ENCODE measurements at regions not wholly inside any gene's neighbourhood (a gene's known extent, or its start where the extent isn't known, plus 50 kb on each side); places are given as distances from the start of the nearest gene placed in this dataset.

DNA sequence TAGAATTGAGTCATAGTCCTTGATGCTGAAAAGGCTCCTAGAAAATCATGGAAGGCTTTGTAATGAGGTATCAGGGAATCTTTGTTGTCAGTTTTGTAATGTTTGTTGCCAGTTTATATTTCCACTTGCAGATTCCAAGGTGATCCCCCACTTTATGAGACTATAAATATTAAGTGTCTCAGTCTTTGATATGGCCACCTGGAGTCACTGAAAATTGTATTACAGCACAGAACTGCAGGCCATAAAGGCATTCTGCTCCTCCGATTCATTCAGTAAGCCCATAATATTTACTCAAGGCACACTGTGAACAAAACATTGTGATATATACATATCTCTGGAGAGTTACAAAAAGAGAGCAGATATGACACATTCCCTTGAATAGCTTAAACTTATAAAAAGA is 457.8 kb upstream of the ZNF385D start:
- DNase-seq: no peak
- no peak for TF ChIP-seq POLR2A (IDR thresholded peaks at IDR 0.05; ENCODE audit: low read length)
- TF ChIP-seq GATA1 (IDR thresholded peaks at IDR 0.05; ENCODE audit: low read depth, low read length): no peak

DNA sequence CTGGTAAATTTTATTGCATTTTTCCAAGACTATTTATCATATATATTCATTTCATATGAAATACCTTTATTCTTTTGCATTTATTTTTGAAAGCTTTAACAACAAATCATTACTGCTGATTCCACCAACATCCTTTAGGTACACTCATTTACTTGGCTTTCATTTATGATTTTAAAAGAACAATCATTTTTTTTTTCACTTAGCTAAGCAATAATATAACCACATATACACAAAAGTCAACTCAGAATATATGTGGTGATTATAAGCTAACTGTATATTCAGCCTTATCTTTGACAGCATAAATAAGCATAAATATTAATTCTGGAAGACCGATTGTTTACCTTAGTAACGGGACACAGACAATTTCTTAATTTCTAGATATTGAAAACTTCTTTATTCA is 458.6 kb upstream of the ZNF385D start:
- TF ChIP-seq GATA1 (IDR thresholded peaks at IDR 0.05; ENCODE audit: low read depth, low read length) (no peak), POLR2A (IDR thresholded peaks at IDR 0.05; ENCODE audit: low read length) (no peak)
- no peak for DNase-seq

DNA sequence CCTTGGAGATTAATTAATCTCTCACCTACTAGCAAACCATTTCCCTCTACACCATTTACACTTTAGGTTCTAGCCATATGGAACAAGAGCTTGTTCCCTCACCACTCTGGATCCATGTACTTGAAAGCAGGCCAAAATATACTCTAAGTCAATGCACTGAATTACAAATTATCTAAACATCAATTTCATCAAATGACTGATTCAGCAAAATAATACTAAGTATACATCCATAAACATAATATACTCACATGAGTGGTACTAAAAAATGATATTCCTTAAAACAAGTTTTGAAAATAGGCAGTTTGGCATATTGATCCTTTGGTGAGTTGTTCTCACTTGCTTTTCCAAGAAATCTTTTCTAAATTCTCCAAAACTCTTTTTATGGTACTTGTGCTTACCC is 459.7 kb upstream of the ZNF385D start:
- DNase-seq: no peak
- TF ChIP-seq GATA1 (IDR thresholded peaks at IDR 0.05; ENCODE audit: low read depth, low read length) (no peak), POLR2A (IDR thresholded peaks at IDR 0.05; ENCODE audit: low read length) (no peak)

DNA sequence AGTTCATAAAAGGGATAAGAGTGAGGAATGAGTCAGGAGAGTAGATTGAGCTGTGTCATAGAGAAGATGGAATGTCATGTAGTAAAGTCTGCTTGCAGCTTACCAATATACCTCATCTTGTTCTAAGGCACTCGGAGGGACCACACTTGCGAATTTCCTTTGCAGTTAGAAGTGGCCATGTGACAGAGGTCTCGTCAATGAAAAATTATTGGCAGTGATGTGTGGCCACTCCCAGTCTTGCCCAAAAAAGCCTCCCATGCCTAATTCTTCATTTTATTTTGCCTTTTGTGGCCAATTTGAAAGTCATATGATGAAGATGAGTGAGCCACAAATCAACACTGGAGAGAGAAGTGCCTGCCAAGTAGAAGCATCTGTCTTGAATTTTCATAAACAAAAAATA is 465.6 kb upstream of the ZNF385D start:
- no peak for DNase-seq
- TF ChIP-seq POLR2A (IDR thresholded peaks at IDR 0.05; ENCODE audit: low read length): no peak
- no peak for TF ChIP-seq GATA1 (IDR thresholded peaks at IDR 0.05; ENCODE audit: low read depth, low read length)

DNA sequence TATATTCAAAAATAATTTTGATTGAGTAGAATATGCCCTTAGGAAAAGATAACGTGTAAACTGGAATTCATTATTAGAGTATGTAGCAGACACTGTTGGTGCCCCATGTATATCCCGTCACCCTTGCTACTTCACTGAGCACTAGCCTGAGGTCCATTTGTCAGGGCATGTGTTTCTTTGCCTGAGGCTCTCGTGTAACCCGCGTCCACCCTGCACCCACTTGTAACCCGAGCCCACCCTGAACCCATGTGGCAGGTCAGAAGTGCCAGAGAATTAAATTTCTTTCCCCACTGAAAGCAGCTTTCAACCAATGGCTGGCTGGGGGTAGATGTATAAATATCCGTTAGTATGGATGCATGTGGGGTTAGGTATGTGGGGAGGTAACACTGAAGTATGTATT is 474.2 kb upstream of the ZNF385D start:
- TF ChIP-seq GATA1 (IDR thresholded peaks at IDR 0.05; ENCODE audit: low read depth, low read length): no peak
- TF ChIP-seq POLR2A (IDR thresholded peaks at IDR 0.05; ENCODE audit: low read length): no peak
- DNase-seq: no peak

DNA sequence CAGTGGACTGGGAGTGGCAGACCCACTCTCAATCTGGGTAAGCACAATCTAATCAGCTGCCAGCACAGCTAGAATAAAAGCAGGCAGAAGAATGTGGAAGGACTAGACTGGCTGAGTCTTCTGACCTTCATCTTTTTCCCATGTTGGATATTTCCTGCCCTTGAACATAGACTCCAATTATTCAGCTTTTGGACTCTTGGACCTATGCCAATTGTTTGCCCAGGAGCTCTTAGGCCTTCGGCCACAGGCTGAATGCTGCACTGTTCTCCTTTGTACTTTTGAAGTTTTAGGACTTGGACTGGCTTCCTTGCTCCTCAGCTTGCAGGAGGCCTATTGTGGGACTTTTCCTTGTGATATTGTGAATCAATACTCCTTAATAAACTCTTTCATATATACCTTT is 477.7 kb upstream of the ZNF385D start:
- no peak for DNase-seq
- no peak for TF ChIP-seq GATA1 (IDR thresholded peaks at IDR 0.05; ENCODE audit: low read depth, low read length)
- TF ChIP-seq POLR2A (IDR thresholded peaks at IDR 0.05; ENCODE audit: low read length): no peak

DNA sequence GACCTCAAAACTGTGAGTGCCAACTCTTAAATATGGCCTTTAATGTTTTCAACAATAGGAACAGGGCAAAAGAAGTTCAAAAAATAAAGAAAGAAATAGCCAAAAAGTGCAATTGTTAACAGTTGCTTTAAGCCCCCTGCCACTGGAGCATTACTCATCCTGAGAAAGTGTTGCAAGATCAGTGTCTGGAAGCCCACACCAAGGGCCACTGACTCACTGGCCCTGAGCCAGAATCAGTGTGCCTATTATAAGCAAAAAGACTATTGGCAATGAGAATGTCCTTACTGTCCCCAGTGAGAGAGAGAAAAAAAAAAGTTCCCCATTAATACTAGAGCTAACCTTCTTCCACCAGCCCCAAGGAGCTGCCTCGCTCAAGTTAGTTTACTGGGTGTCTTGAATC is 480.1 kb upstream of the ZNF385D start:
- DNase-seq: no peak
- TF ChIP-seq POLR2A (IDR thresholded peaks at IDR 0.05; ENCODE audit: low read length) (no peak), GATA1 (IDR thresholded peaks at IDR 0.05; ENCODE audit: low read depth, low read length) (no peak)

DNA sequence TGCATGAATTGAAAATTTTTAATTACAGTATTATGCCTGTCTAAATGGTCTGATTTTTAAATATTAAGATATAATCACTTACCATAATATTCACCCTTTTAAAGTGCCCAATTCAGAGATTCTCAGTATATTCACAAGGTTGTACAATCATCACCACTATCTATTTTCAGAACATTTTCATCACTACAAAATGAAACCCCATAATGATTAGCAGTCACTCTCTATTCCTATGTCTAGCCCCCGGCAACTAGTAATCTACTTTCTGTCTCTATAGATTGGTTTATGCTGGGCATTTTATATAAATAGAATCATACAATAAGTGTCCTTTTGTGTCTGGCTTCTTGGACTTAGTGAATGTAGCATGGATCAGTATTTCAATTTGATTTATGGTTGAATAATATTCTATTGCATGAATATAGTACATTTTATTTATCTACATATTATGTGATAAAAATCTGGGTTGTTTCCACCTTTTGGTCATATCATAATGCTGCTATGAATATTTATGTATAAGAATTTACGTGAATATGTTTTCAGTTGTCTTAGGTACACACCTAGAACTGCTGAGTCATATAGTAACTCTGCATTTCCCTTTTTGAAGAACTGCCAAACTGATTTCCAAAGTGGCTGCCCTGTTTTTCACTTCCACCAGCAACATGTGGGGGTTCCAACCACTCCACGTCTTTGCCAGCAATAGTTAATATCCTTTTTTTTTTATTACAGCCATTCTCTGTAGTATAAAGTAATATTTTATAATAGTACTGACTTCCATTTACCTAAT is 485.7 kb upstream of the ZNF385D start:
- no peak for DNase-seq
- TF ChIP-seq POLR2A (IDR thresholded peaks at IDR 0.05; ENCODE audit: low read length) (no peak), GATA1 (IDR thresholded peaks at IDR 0.05; ENCODE audit: low read depth, low read length) (no peak)

DNA sequence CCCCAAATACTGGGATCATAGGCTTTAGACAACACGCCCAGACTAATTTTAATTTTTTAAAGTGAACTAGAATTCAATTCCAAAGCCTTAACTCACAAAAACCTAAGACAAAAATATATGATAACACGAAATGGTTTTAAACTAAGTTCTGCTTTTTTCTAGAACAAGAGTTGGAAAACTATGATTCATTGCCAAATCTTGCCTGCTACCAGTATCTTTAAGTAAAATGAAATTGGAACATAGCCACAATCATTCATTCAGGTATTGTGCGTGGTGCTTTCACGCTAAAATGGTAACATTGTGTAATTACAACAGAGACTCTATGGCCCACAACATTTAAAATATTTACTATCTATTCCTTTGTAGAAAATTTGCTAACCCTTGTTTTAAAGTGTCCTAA is 488.0 kb upstream of the ZNF385D start:
- DNase-seq: no peak
- TF ChIP-seq GATA1 (IDR thresholded peaks at IDR 0.05; ENCODE audit: low read depth, low read length) (no peak), POLR2A (IDR thresholded peaks at IDR 0.05; ENCODE audit: low read length) (no peak)

DNA sequence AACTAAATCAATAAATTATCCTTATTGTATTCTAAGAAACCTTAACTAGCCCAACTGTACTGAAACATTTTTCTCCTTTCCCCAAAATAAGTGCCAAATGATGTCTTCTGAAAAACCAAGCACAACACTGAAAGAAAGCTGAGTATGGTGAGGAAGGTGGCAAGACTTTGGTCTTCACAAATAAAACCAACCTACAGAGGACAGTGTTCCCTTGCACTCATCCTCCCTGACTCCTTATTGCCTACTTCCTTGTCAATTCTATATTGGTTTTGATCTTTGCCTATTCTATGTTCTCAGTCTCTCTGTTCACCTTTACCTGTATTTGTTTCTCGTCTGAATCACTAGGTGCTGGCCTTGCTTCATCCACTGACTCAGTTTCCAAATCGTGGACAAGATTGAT is 490.1 kb upstream of the ZNF385D start:
- DNase-seq: no peak
- TF ChIP-seq POLR2A (IDR thresholded peaks at IDR 0.05; ENCODE audit: low read length): no peak
- no peak for TF ChIP-seq GATA1 (IDR thresholded peaks at IDR 0.05; ENCODE audit: low read depth, low read length)

DNA sequence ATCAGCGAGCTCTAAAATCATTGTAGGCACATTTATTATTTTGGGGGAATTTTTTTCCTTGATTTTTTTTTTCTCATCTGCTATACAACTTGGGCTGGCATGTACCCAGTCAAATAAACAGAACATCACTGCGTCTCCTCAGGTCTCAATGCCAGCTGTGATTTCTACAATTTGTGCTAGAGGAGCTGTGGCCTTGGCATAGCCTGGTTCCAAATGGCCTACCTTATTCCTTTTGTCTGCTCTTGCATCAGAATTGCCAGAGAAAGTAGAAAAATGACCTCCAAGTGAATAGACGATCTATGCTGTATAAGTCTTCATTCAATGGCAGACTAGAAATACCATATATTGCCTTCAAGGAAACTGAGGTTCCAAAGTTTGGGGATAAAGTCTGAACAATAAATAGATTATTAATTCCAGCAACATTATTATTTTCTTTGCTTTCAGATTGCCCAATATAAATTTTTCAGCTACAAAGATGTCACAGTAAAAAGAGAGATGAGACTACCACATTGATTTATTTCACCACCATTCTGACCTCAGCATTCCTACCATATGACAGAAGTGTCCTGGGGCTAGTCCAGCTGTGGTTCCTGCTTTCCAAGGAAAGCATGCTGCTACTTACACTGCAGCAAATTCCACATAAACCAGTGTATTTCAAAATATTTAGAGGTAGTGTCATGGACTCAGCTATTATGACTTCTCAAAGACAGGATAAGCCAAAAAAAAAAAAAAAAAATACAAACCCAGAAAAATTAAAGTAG is 493.9 kb upstream of the ZNF385D start:
- DNase-seq: no peak
- TF ChIP-seq POLR2A (IDR thresholded peaks at IDR 0.05; ENCODE audit: low read length): no peak
- TF ChIP-seq GATA1 (IDR thresholded peaks at IDR 0.05; ENCODE audit: low read depth, low read length): no peak

DNA sequence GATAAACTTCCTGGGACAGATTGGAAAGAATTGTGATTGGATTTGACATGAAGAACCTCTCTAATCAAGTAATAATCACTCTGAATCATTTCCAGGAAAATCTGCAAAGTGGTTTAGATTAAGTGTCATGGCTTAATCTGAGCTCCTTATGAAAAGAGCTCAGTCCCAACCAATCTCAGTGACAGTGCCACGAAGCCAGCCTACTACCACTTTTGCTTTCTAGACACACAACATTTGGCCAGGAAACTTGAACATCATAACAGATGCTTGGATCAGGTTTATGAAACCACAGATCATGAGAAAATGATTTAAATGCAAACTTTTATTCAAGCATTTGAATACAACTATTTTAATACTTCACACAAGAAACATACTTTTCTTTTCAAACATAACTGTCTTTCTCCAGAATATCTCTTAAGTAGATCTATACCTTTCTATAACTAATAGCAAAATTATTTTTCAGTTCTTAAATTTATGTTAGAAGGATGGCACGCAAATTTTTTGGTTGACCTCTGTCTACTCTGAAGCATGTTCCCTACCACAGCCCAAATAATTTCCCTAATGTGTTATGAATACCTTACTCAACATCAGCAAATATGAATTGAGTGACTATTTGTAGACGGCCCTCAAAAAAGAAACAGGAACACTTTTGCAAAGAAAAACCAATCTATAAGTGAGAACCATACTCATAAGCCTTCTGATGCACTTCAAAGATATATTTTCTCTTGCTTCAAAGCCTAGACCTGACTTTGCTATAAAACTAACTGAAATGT is 495.0 kb upstream of the ZNF385D start:
- DNase-seq: no peak
- no peak for TF ChIP-seq POLR2A (IDR thresholded peaks at IDR 0.05; ENCODE audit: low read length)
- no peak for TF ChIP-seq GATA1 (IDR thresholded peaks at IDR 0.05; ENCODE audit: low read depth, low read length)

DNA sequence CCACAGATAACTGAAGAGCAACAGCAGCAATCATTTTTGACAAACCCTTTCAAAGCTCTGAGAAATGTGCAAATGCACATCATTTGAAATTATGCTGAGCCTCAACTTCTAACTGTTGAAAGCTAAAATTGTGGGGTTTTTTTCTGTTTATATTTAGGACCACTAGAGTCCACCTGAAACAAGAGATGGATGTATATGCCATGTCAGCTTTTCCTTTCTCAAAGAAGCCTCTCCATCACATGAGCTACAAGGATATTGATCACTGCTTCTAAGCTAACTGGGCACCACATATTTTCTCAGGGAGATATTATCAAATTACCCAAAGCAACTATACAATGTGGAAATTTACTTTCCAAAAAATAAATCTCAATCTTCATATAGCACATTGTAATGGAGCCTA is 498.6 kb upstream of the ZNF385D start:
- no peak for DNase-seq
- TF ChIP-seq POLR2A (IDR thresholded peaks at IDR 0.05; ENCODE audit: low read length) (no peak), GATA1 (IDR thresholded peaks at IDR 0.05; ENCODE audit: low read depth, low read length) (no peak)

DNA sequence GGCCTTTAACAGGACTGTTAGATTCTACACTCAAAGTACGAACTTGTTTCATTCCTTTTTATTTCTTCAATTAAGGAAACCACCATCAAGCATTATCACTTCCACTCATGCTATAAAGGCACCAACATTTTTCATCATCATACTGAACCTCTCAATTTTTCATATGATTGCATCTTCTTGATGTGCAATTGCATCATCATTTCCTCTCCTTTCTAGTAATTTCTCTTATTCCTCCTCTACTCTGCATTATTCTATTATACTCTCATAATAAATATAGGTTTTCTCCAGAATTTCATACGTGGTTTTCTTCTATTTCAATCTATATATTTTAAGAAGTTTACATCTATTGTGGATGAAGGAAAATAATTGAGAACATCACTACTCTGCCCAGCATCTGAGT is 506.2 kb upstream of the ZNF385D start:
- DNase-seq: peak in 1 of 2 experiments; percentile 5
- TF ChIP-seq GATA1 (IDR thresholded peaks at IDR 0.05; ENCODE audit: low read depth, low read length) (no peak), POLR2A (IDR thresholded peaks at IDR 0.05; ENCODE audit: low read length) (no peak)

Measured in erythroblast (primary cell).